DND-41 (cell line): ENCODE measurements at regions not wholly inside any gene's neighbourhood (a gene's known extent, or its start where the extent isn't known, plus 50 kb on each side); places are given as distances from the start of the nearest gene placed in this dataset.

Experiments
- ATAC-seq: fragments of 200-7000 bp; cut with Tn5 transposase; 3 replicates; pipeline ENCODE4 v1.9.1; 2021; ENCODE audit warnings: low read depth; ENCODE audit not compliant: insufficient read depth
- DNase-seq: peaks from one replicate; pipeline ENCODE4 v3.0.0-alpha.2; 2020
- H2AFZ ChIP-seq: 2 replicates; pipeline ENCODE4 v1.6.0; 2012; ENCODE audit warnings: low read depth, low read length
- H3K27ac ChIP-seq: 2 replicates; pipeline ENCODE4 v1.5.1; 2012; ENCODE audit warnings: low read length, inconsistent platforms
- H3K27me3 ChIP-seq: fragments of 200-600 bp; sonication (generic); 2 replicates; pipeline ENCODE4 v1.6.0; 2012; ENCODE audit warnings: low read length, mild to moderate bottlenecking, inconsistent platforms; ENCODE audit not compliant: insufficient read depth, poor library complexity
- H3K36me3 ChIP-seq: 2 replicates; pipeline ENCODE4 v1.5.1; 2012; ENCODE audit warnings: low read length, inconsistent platforms; ENCODE audit not compliant: insufficient read depth
- H3K4me1 ChIP-seq: 2 replicates; pipeline ENCODE4 v1.5.1; 2012; ENCODE audit warnings: mild to moderate bottlenecking, low read length; ENCODE audit not compliant: insufficient read depth
- H3K4me2 ChIP-seq: 2 replicates; pipeline ENCODE4 v1.6.0; 2012; ENCODE audit warnings: mild to moderate bottlenecking, moderate library complexity, low read length, inconsistent platforms; ENCODE audit not compliant: insufficient read depth
- H3K4me3 ChIP-seq, 2 experiments: fragments of 200-600 bp in 1 of 2; shearing (Covaris generic) in 1 of 2; 2 replicates each; pipeline ENCODE4 v1.5.1; 2012 to 2016; ENCODE audit warnings: inconsistent platforms in 2 of 2, low read length in 2 of 2, mild to moderate bottlenecking in 2 of 2, low read depth in 1 of 2, moderate library complexity in 1 of 2
- H3K79me2 ChIP-seq: 2 replicates; pipeline ENCODE4 v1.6.0; 2012; ENCODE audit warnings: low read length, inconsistent platforms; ENCODE audit not compliant: insufficient read depth
- H3K9ac ChIP-seq: 2 replicates; pipeline ENCODE4 v1.6.0; 2012; ENCODE audit warnings: low read depth, mild to moderate bottlenecking, inconsistent platforms, low read length, moderate library complexity
- H3K9me3 ChIP-seq: 2 replicates; pipeline ENCODE4 v1.5.1; 2012; ENCODE audit warnings: low read length, moderate library complexity, mild to moderate bottlenecking, inconsistent platforms; ENCODE audit not compliant: insufficient read depth, severe bottlenecking
- H4K20me1 ChIP-seq: 2 replicates; pipeline ENCODE4 v1.6.0; 2012; ENCODE audit warnings: low read length; ENCODE audit not compliant: insufficient read depth
- CTCF ChIP-seq: IDR thresholded peaks from 2 replicates; pipeline ENCODE4 v1.5.1; 2012; ENCODE audit warnings: borderline replicate concordance, low read length, moderate library complexity, mild to moderate bottlenecking; ENCODE audit not compliant: poor library complexity, severe bottlenecking; ENCODE audit errors: extremely low read depth
- EZH2 ChIP-seq: IDR thresholded peaks from 3 replicates; pipeline ENCODE4 v1.6.1; 2012; ENCODE audit warnings: borderline replicate concordance, low read depth, mild to moderate bottlenecking, moderate library complexity, low read length, inconsistent platforms; ENCODE audit not compliant: severe bottlenecking

GRCh38 chr5:75921011-75921410 is 162.2 kb upstream of the SV2C start:
- Histone ChIP-seq H3K27me3 (no peaks in the 10 kb centered on the region), H3K79me2 (no peaks in the 10 kb centered on the region), H3K27ac (no peak overlapping the region), H3K4me2 (no peak overlapping the region), H3K9me3 (no peaks in the 10 kb centered on the region), H2AFZ (no peak overlapping the region), H3K4me1 (no peaks in the 10 kb centered on the region), H3K4me3 (no peak overlapping the region), H4K20me1 (no peaks in the 10 kb centered on the region), H3K36me3 (no peaks in the 10 kb centered on the region), H3K9ac (no peak overlapping the region)
- DNase-seq = no peak
- ATAC-seq = no peak
- TF ChIP-seq CTCF (no peak), EZH2 (no peak)

GRCh38 chr5:75916144-75916543 is 167.0 kb upstream of the SV2C start:
- Histone ChIP-seq H3K4me1 (no peaks in the 10 kb centered on the region), H3K36me3 (no peaks in the 10 kb centered on the region), H3K79me2 (no peaks in the 10 kb centered on the region), H3K4me3 (no peak overlapping the region), H3K9ac (no peak overlapping the region), H3K4me2 (no peak overlapping the region), H4K20me1 (no peaks in the 10 kb centered on the region), H3K9me3 (no peaks in the 10 kb centered on the region), H3K27ac (no peak overlapping the region), H2AFZ (no peak overlapping the region), H3K27me3 (no peaks in the 10 kb centered on the region)
- ATAC-seq (no peak), DNase-seq (no peak)
- no peak for TF ChIP-seq CTCF
- TF ChIP-seq EZH2 = no peak

GRCh38 chr5:75909223-75909622 is 174.0 kb upstream of the SV2C start:
- no peak overlapping the region for H3K27ac ChIP-seq
- no peaks in the 10 kb centered on the region for H4K20me1 ChIP-seq
- H3K4me2 ChIP-seq = no peak overlapping the region
- TF ChIP-seq CTCF (no peak), EZH2 (no peak)
- ATAC-seq (no peak), DNase-seq (no peak)
- H3K36me3 ChIP-seq = no peaks in the 10 kb centered on the region
- no peak overlapping the region for H3K9ac ChIP-seq
- no peak overlapping the region for H3K4me3 ChIP-seq
- H3K4me1 ChIP-seq = no peaks in the 10 kb centered on the region
- no peaks in the 10 kb centered on the region for H3K9me3 ChIP-seq
- no peaks in the 10 kb centered on the region for H3K27me3 ChIP-seq
- H2AFZ ChIP-seq = no peak overlapping the region
- H3K79me2 ChIP-seq = no peaks in the 10 kb centered on the region

- no peaks in the 10 kb centered on the region for H3K27me3 ChIP-seq
- H3K27ac ChIP-seq = no peak overlapping the region
- TF ChIP-seq EZH2 = no peak
- TF ChIP-seq CTCF = no peak
- no peak overlapping the region for H3K9ac ChIP-seq
- no peak overlapping the region for H3K4me2 ChIP-seq
- ATAC-seq (no peak), DNase-seq (no peak)
- H3K36me3 ChIP-seq = no peaks in the 10 kb centered on the region
- H3K4me3 ChIP-seq = no peak overlapping the region
- H3K9me3 ChIP-seq = no peaks in the 10 kb centered on the region
- no peaks in the 10 kb centered on the region for H3K4me1 ChIP-seq
- H2AFZ ChIP-seq = no peak overlapping the region
- H4K20me1 ChIP-seq = no peaks in the 10 kb centered on the region
- H3K79me2 ChIP-seq = no peaks in the 10 kb centered on the region
These were observed 175.5 kb upstream of the SV2C start for GRCh38 chr5:75907651-75908050.
